ENCODE measurements at regions not wholly inside any gene's neighbourhood (a gene's known extent, or its start where the extent isn't known, plus 50 kb on each side); places are given as distances from the start of the nearest gene placed in this dataset.

DNA sequence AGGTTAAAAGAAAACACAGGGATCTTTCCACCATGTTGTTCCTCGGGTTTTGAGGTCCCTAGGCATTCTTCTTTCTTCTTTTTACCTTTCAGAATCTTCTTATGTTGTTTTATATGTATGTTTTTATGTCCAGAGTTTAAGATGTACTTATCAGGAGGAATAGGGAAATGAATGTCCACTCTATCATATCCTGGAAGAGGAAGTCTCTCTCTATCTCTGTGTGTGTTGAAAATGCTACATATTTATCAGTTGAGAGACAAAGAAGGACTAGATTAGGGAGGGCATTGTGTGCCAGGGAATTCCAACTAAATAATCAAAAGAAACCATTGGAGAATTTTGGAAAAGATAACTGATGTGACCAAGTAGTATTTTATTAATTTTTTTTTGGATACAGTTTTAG is 200.5 kb upstream of the POT1 start:
- WGBS (ENCODE audit: insufficient coverage), result no CpG with 5 or more reads among the region's 1 CpG
- DNase-seq, result no peak
- Histone ChIP-seq H3K36me3 (ENCODE audit: control insufficient read depth in 4 of 4, insufficient read depth in 4 of 4, low read length in 3 of 4) (no peaks in the 10 kb centered on the region), H3K27ac (ENCODE audit: insufficient read depth in 1 of 2, low read depth in 1 of 2, low read length in 2 of 2, poor library complexity in 1 of 2, severe bottlenecking in 2 of 2) (no peak overlapping the region), H3K27me3 (replicated peaks in 2 of 5; ENCODE audit: control insufficient read depth in 4 of 5, insufficient read depth in 5 of 5, low read length in 4 of 5) (no peaks in the 10 kb centered on the region), H3K9me3 (ENCODE audit: control extremely low read depth in 1 of 5, control insufficient read depth in 4 of 5, insufficient read depth in 2 of 5, low read depth in 1 of 5, low read length in 4 of 5) (no peaks in the 10 kb centered on the region), H3K4me1 (ENCODE audit: control extremely low read depth in 1 of 4, control insufficient read depth in 4 of 4, insufficient read depth in 4 of 4, low read length in 3 of 4) (no peaks in the 10 kb centered on the region), H3K4me3 (ENCODE audit: control insufficient read depth in 1 of 7, extremely low read depth in 1 of 7, insufficient read depth in 4 of 7, low read depth in 2 of 7, low read length in 6 of 7) (no peak overlapping the region)
- ChIA-PET CTCF (interaction anchor here (1.4 kb wide), 1 partner anchor 11 kb away, joined by 3 read pairs; no protein-coding TSS in a partner anchor), POLR2A (no interaction called here)

DNA sequence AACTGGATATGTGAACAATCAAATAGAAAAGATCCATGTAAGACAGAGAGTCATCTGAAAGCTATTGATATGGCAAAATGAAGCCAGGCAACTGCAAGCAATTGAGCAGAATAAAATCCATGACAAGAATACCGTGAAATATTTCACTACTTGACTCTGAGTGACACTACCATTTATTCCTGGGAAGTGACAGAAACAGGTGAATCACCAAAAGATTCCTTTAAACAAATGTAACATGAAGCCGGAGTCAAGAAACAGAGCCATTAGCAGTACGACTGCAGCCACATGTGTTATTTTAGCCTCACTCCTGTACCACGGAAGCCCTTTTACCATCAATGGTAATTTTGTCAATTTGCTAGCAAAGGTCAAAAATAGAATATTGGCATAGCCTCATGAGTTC is 197.7 kb upstream of the POT1 start:
- CTCF ChIA-PET, result no interaction called here

DNA sequence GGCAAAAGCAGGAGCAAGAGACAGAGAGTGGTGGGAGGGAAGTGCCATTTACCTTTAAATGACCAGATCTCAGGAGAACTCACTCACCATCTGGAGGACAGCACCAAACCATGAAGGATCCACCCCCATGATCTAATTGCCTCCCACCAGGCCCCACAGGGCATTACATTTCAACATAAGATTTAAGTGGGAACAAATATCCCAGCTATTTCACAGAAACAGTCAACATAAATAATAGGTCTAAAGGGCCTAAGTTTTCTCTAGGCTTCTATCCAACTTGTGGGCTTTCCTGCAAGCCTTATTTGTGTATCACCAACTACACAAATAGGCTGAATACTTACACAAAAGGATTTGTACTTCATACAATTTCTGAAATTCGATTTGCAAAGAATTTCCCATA is 196.8 kb upstream of the POT1 start:
- Histone ChIP-seq H3K27ac (ENCODE audit: insufficient read depth in 1 of 2, low read depth in 1 of 2, low read length in 2 of 2, poor library complexity in 1 of 2, severe bottlenecking in 2 of 2) (no peak overlapping the region), H3K9me3 (ENCODE audit: control extremely low read depth in 1 of 5, control insufficient read depth in 4 of 5, insufficient read depth in 2 of 5, low read depth in 1 of 5, low read length in 4 of 5) (no peaks in the 10 kb centered on the region), H3K27me3 (replicated peaks in 2 of 5; ENCODE audit: control insufficient read depth in 4 of 5, insufficient read depth in 5 of 5, low read length in 4 of 5) (no peaks in the 10 kb centered on the region), H3K4me3 (ENCODE audit: control insufficient read depth in 1 of 7, extremely low read depth in 1 of 7, insufficient read depth in 4 of 7, low read depth in 2 of 7, low read length in 6 of 7) (no peak overlapping the region), H3K4me1 (ENCODE audit: control extremely low read depth in 1 of 4, control insufficient read depth in 4 of 4, insufficient read depth in 4 of 4, low read length in 3 of 4) (no peaks in the 10 kb centered on the region), H3K36me3 (ENCODE audit: control insufficient read depth in 4 of 4, insufficient read depth in 4 of 4, low read length in 3 of 4) (no peaks in the 10 kb centered on the region)
- WGBS (ENCODE audit: insufficient coverage), result 100% methylated on average over 1 of the region's 1 CpG
- POLR2A ChIA-PET, result no interaction called here
- DNase-seq, result no peak
- CTCF ChIA-PET, result no interaction called here

More for the DNA sequence above, 197.7 kb upstream of the POT1 start:
- Histone ChIP-seq H3K36me3 (ENCODE audit: control insufficient read depth in 4 of 4, insufficient read depth in 4 of 4, low read length in 3 of 4) (no peaks in the 10 kb centered on the region), H3K4me3 (ENCODE audit: control insufficient read depth in 1 of 7, extremely low read depth in 1 of 7, insufficient read depth in 4 of 7, low read depth in 2 of 7, low read length in 6 of 7) (no peak overlapping the region), H3K4me1 (ENCODE audit: control extremely low read depth in 1 of 4, control insufficient read depth in 4 of 4, insufficient read depth in 4 of 4, low read length in 3 of 4) (no peaks in the 10 kb centered on the region), H3K9me3 (ENCODE audit: control extremely low read depth in 1 of 5, control insufficient read depth in 4 of 5, insufficient read depth in 2 of 5, low read depth in 1 of 5, low read length in 4 of 5) (no peaks in the 10 kb centered on the region), H3K27ac (ENCODE audit: insufficient read depth in 1 of 2, low read depth in 1 of 2, low read length in 2 of 2, poor library complexity in 1 of 2, severe bottlenecking in 2 of 2) (no peak overlapping the region), H3K27me3 (replicated peaks in 2 of 5; ENCODE audit: control insufficient read depth in 4 of 5, insufficient read depth in 5 of 5, low read length in 4 of 5) (no peaks in the 10 kb centered on the region)
- WGBS (ENCODE audit: insufficient coverage), result 73% methylated on average over 4 of the region's 4 CpGs
- POLR2A ChIA-PET, result no interaction called here
- no peak for DNase-seq

DNA sequence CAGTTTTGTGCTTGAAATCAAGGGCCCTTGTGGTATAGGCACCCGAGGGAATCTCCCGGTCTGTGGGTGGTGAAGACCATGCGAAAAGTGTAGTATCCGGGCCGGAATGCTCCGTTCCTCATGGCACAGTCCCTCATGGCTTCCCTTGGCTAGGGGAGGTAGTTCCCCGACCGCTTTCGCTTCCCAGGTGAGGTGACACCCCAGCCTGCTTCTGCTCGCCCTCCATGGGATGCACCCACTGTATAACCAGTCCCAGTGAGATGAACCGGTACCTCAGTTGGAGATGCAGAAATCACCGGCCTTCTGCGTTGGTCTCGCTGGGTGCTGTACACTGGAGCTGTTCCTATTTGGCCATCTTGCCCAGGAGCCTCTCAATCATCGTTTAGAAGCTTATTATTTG is 195.7 kb upstream of the POT1 start:
- no peak for DNase-seq
- ChIA-PET CTCF (no interaction called here), POLR2A (no interaction called here)

DNA sequence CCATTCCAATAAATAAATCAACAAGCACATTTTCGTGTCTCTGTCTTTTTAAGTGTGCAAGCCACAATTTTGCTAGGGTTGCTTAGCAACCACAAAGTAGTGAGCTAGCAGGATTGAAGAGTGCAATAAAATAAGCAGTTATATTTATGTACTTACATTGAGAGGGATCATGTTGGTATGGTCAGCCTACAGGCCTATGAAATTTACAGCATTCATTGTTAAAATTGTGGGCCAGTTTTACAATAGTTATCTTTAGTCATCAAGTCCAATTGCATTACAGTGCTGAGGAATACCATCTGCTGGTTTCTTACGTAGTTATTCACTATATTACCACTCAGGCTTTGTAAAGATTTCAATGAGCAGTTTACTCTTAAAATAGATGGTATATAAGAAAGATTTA is 192.5 kb upstream of the POT1 start:
- no peak overlapping the region for H3K4me3 ChIP-seq (ENCODE audit: control insufficient read depth in 1 of 7, extremely low read depth in 1 of 7, insufficient read depth in 4 of 7, low read depth in 2 of 7, low read length in 6 of 7)
- no peaks in the 10 kb centered on the region for H3K27me3 ChIP-seq (replicated peaks in 2 of 5; ENCODE audit: control insufficient read depth in 4 of 5, insufficient read depth in 5 of 5, low read length in 4 of 5)
- WGBS (ENCODE audit: insufficient coverage), result no CpG with 5 or more reads among the region's 2 CpGs
- ChIA-PET CTCF (no interaction called here), POLR2A (no interaction called here)
- no peaks in the 10 kb centered on the region for H3K4me1 ChIP-seq (ENCODE audit: control extremely low read depth in 1 of 4, control insufficient read depth in 4 of 4, insufficient read depth in 4 of 4, low read length in 3 of 4)
- H3K27ac ChIP-seq (ENCODE audit: insufficient read depth in 1 of 2, low read depth in 1 of 2, low read length in 2 of 2, poor library complexity in 1 of 2, severe bottlenecking in 2 of 2), result no peak overlapping the region
- no peaks in the 10 kb centered on the region for H3K9me3 ChIP-seq (ENCODE audit: control extremely low read depth in 1 of 5, control insufficient read depth in 4 of 5, insufficient read depth in 2 of 5, low read depth in 1 of 5, low read length in 4 of 5)
- H3K36me3 ChIP-seq (ENCODE audit: control insufficient read depth in 4 of 4, insufficient read depth in 4 of 4, low read length in 3 of 4), result no peaks in the 10 kb centered on the region
- DNase-seq, result no peak

More for the DNA sequence above, 195.7 kb upstream of the POT1 start:
- no peak overlapping the region for H3K27ac ChIP-seq (ENCODE audit: insufficient read depth in 1 of 2, low read depth in 1 of 2, low read length in 2 of 2, poor library complexity in 1 of 2, severe bottlenecking in 2 of 2)
- no peaks in the 10 kb centered on the region for H3K27me3 ChIP-seq (replicated peaks in 2 of 5; ENCODE audit: control insufficient read depth in 4 of 5, insufficient read depth in 5 of 5, low read length in 4 of 5)
- no peaks in the 10 kb centered on the region for H3K4me1 ChIP-seq (ENCODE audit: control extremely low read depth in 1 of 4, control insufficient read depth in 4 of 4, insufficient read depth in 4 of 4, low read length in 3 of 4)
- H3K9me3 ChIP-seq (ENCODE audit: control extremely low read depth in 1 of 5, control insufficient read depth in 4 of 5, insufficient read depth in 2 of 5, low read depth in 1 of 5, low read length in 4 of 5), result no peaks in the 10 kb centered on the region
- no peaks in the 10 kb centered on the region for H3K36me3 ChIP-seq (ENCODE audit: control insufficient read depth in 4 of 4, insufficient read depth in 4 of 4, low read length in 3 of 4)
- WGBS (ENCODE audit: insufficient coverage), result 94% methylated on average over 14 of the region's 15 CpGs
- H3K4me3 ChIP-seq (ENCODE audit: control insufficient read depth in 1 of 7, extremely low read depth in 1 of 7, insufficient read depth in 4 of 7, low read depth in 2 of 7, low read length in 6 of 7), result no peak overlapping the region

DNA sequence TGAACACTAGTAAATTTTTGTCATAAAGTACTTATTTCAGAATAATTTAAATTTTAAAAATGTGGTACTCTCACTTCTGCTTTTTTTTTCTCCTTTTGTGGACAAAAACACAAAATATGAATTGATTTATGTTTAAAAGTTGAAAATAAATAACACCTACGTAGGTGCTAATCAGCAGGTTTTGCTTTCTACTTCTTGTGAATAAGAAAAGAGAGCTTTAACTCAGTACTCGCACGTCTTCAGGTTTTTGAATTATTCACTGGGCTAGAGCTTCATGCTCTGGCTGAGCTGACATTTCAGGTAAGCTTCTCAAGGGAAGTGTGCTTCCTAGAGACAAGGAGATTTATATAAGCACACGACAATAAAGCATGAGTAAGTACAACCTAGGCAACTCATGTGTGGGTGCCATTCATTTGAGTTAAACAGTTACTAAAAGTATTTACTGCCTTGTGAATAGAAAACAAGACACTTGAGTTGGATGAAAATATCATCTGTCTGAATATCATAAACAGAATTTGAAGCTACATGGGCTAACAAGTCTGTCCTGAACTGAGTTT is 190.0 kb upstream of the POT1 start:
- Histone ChIP-seq H3K4me3 (ENCODE audit: control insufficient read depth in 1 of 7, extremely low read depth in 1 of 7, insufficient read depth in 4 of 7, low read depth in 2 of 7, low read length in 6 of 7) (no peak overlapping the region), H3K27me3 (replicated peaks in 2 of 5; ENCODE audit: control insufficient read depth in 4 of 5, insufficient read depth in 5 of 5, low read length in 4 of 5) (no peaks in the 10 kb centered on the region), H3K4me1 (ENCODE audit: control extremely low read depth in 1 of 4, control insufficient read depth in 4 of 4, insufficient read depth in 4 of 4, low read length in 3 of 4) (no peaks in the 10 kb centered on the region), H3K36me3 (ENCODE audit: control insufficient read depth in 4 of 4, insufficient read depth in 4 of 4, low read length in 3 of 4) (no peaks in the 10 kb centered on the region), H3K9me3 (ENCODE audit: control extremely low read depth in 1 of 5, control insufficient read depth in 4 of 5, insufficient read depth in 2 of 5, low read depth in 1 of 5, low read length in 4 of 5) (no peaks in the 10 kb centered on the region), H3K27ac (ENCODE audit: insufficient read depth in 1 of 2, low read depth in 1 of 2, low read length in 2 of 2, poor library complexity in 1 of 2, severe bottlenecking in 2 of 2) (no peak overlapping the region)
- ChIA-PET CTCF (interaction anchor here (1.1 to 1.2 kb wide), 2 partner anchors 11 to 13 kb away, joined by 3 read pairs; no protein-coding TSS in a partner anchor), POLR2A (no interaction called here)
- peak in 1 of 3 donors; percentile 1 for DNase-seq
- 52% methylated on average over 3 of the region's 4 CpGs for WGBS (ENCODE audit: insufficient coverage)

DNA sequence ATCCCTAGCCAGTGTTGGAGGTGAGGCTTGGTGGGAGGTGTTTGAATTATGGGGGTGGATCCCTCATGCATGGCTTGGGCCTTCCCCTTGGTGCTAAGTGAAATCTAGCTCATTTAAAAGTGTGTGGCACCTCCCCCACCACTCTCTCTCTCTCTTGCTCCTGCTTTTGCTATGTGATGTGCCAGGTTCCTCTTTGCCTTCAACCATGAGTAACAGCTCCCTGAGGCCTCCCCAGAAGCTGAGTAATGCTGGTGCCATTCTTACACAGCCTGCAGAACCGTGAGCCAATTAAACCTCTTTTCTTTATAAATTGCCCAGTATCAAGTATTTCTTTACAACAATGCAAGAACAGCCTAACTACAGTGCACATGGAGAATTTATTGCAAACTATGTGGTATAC is 188.8 kb upstream of the POT1 start:
- Histone ChIP-seq H3K27ac (ENCODE audit: insufficient read depth in 1 of 2, low read depth in 1 of 2, low read length in 2 of 2, poor library complexity in 1 of 2, severe bottlenecking in 2 of 2) (no peak overlapping the region), H3K36me3 (ENCODE audit: control insufficient read depth in 4 of 4, insufficient read depth in 4 of 4, low read length in 3 of 4) (no peaks in the 10 kb centered on the region), H3K9me3 (ENCODE audit: control extremely low read depth in 1 of 5, control insufficient read depth in 4 of 5, insufficient read depth in 2 of 5, low read depth in 1 of 5, low read length in 4 of 5) (no peaks in the 10 kb centered on the region), H3K27me3 (replicated peaks in 2 of 5; ENCODE audit: control insufficient read depth in 4 of 5, insufficient read depth in 5 of 5, low read length in 4 of 5) (no peaks in the 10 kb centered on the region), H3K4me1 (ENCODE audit: control extremely low read depth in 1 of 4, control insufficient read depth in 4 of 4, insufficient read depth in 4 of 4, low read length in 3 of 4) (no peaks in the 10 kb centered on the region), H3K4me3 (ENCODE audit: control insufficient read depth in 1 of 7, extremely low read depth in 1 of 7, insufficient read depth in 4 of 7, low read depth in 2 of 7, low read length in 6 of 7) (no peak overlapping the region)
- POLR2A ChIA-PET, result no interaction called here
- peak in 1 of 3 donors; percentile 1 for DNase-seq
- CTCF ChIA-PET, result no interaction called here
- WGBS (ENCODE audit: insufficient coverage), result no CpG with 5 or more reads among the region's 1 CpG
